Endothelial cell of umbilical vein (primary cell): ENCODE measurements at regions not wholly inside any gene's neighbourhood (a gene's known extent, or its start where the extent isn't known, plus 50 kb on each side); places are given as distances from the start of the nearest gene placed in this dataset.

Experiments used
- BruUV-seq: library from RNA; stranded (reverse); fragments of 400-500 nt; replicated peaks from 2 replicates; lab custom pipeline; 2021; lab: Mats Ljungman, UMichigan
- CTCF ChIA-PET: fragments of 300-600, 350-600 bp; sonication (Branson Sonifier 250); formaldehyde crosslinking; loops from one replicate; lab custom pipeline; 2021; ENCODE audit warnings: antibody characterized with exemption, inconsistent platforms; lab: Charles Lee
- POLR2A ChIA-PET: fragments of 300-600, 350-600 bp; sonication (Branson Sonifier 250); formaldehyde crosslinking; loops from one replicate; lab custom pipeline; 2021; ENCODE audit warnings: antibody characterized with exemption, inconsistent platforms; lab: Charles Lee
- DNase-seq: peaks from one replicate; pipeline ENCODE4 v3.0.0-alpha.2; 2011; ENCODE audit warnings: low read depth, low spot score
- FAIRE-seq: peaks from 2 replicates; lab custom pipeline; 2011; peaks lifted over from hg19 to GRCh38; lab: Jason Lieb, UNC
- H2AFZ ChIP-seq: 2 replicates; pipeline ENCODE4 v1.6.0; 2012; ENCODE audit warnings: low read depth, low read length, control low read depth, inconsistent platforms
- H3K27ac ChIP-seq: 2 replicates; pipeline ENCODE4 v1.5.1; 2011; ENCODE audit warnings: low read depth, mild to moderate bottlenecking, control low read depth, low read length, moderate library complexity; ENCODE audit not compliant: insufficient read depth
- H3K27me3 ChIP-seq, 2 experiments: 2 replicates each; pipeline versions ENCODE4 v1.6.0 to v1.6.1; 2011; ENCODE audit warnings: low read length in 2 of 2, mixed read lengths in 1 of 2; ENCODE audit not compliant: control insufficient read depth in 2 of 2, insufficient read depth in 2 of 2
- H3K36me3 ChIP-seq, 2 experiments: 2 replicates in 1 of 2; 3 replicates in 1 of 2; pipeline ENCODE4 v1.5.1; 2011; ENCODE audit warnings: low read length in 2 of 2, mild to moderate bottlenecking in 1 of 2, moderate library complexity in 1 of 2; ENCODE audit not compliant: control insufficient read depth in 2 of 2, insufficient read depth in 2 of 2; ENCODE audit errors: extremely low read depth in 1 of 2
- H3K4me1 ChIP-seq: 3 replicates; pipeline ENCODE4 v1.5.1; 2011; ENCODE audit warnings: mild to moderate bottlenecking, low read length; ENCODE audit not compliant: control insufficient read depth, insufficient read depth; ENCODE audit errors: extremely low read depth
- H3K4me2 ChIP-seq: 2 replicates; pipeline ENCODE4 v1.6.1; 2011; ENCODE audit warnings: low read length, control low read depth, mixed read lengths; ENCODE audit not compliant: insufficient read depth
- H3K4me3 ChIP-seq, 3 experiments: fragments of 200-600 bp in 1 of 3; sonication (generic), shearing (Covaris generic) in 1 of 3; replicated peaks in 1 of 3; 2 replicates each; pipeline ENCODE4 v1.5.1; 2011 to 2016; ENCODE audit warnings: control low read depth in 3 of 3, low read length in 3 of 3, mild to moderate bottlenecking in 2 of 3, inconsistent platforms in 1 of 3, low read depth in 1 of 3, moderate library complexity in 1 of 3; ENCODE audit not compliant: insufficient read depth in 1 of 3
- H3K79me2 ChIP-seq: 2 replicates; pipeline ENCODE4 v1.6.0; 2012; ENCODE audit warnings: low read length, inconsistent platforms; ENCODE audit not compliant: control insufficient read depth, insufficient read depth
- H3K9ac ChIP-seq: replicated peaks from 2 replicates; pipeline ENCODE3; 2011; ENCODE audit warnings: low read length, control low read depth; ENCODE audit not compliant: insufficient read depth; ENCODE audit errors: extremely low read depth
- H3K9me1 ChIP-seq: replicated peaks from 3 replicates; pipeline ENCODE4 v1.6.0; 2011; ENCODE audit warnings: mild to moderate bottlenecking, low read length; ENCODE audit not compliant: control insufficient read depth, insufficient read depth; ENCODE audit errors: extremely low read depth
- H3K9me3 ChIP-seq: replicated peaks from 2 replicates; pipeline ENCODE4 v1.5.1; 2012; ENCODE audit warnings: low read length, inconsistent platforms; ENCODE audit not compliant: control insufficient read depth, insufficient read depth
- H4K20me1 ChIP-seq: replicated peaks from 2 replicates; pipeline ENCODE3; 2011; ENCODE audit warnings: mild to moderate bottlenecking, low read length; ENCODE audit not compliant: control insufficient read depth, insufficient read depth; ENCODE audit errors: extremely low read depth
- EZH2 ChIP-seq: IDR thresholded peaks from 2 replicates; pipeline ENCODE4 v1.6.1; 2012; ENCODE audit warnings: borderline replicate concordance, low read depth, mild to moderate bottlenecking, moderate library complexity, low read length, inconsistent platforms; ENCODE audit not compliant: severe bottlenecking
- FOS ChIP-seq: IDR thresholded peaks from 2 replicates; pipeline ENCODE4 v1.6.1; 2011; ENCODE audit warnings: mild to moderate bottlenecking, low read length, moderate library complexity, borderline replicate concordance; ENCODE audit not compliant: insufficient read depth
- JUN ChIP-seq: IDR thresholded peaks from 2 replicates; pipeline ENCODE4 v1.6.1; 2011; ENCODE audit warnings: borderline replicate concordance, low read depth; ENCODE audit not compliant: insufficient read length, insufficient read depth
- dilution Hi-C: fragments of 300-500 bp; cut with MboI; formaldehyde crosslinking; loops from one replicate; pipeline ENCODE4 v1.15.0; 2019; ENCODE audit warnings: low sequenced_read_pairs; ENCODE audit not compliant: extremely low pct_ligation_motif_present
- intact Hi-C: fragments of 100-400 bp; cut with micrococcal nuclease; formaldehyde crosslinking; loops from one replicate; pipeline ENCODE4 v1.10.0; 2022
- TF ChIP-seq, protein P1 (sequence below), 2 donors: IDR thresholded peaks; 1 replicate in 1 of 2; 2 replicates in 1 of 2; pipeline ENCODE4 v1.5.1; 2011; ENCODE audit warnings: low read length in 2 of 2, mild to moderate bottlenecking in 2 of 2, moderate library complexity in 2 of 2, control low read depth in 1 of 2, inconsistent platforms in 1 of 2, low read depth in 1 of 2; ENCODE audit not compliant: insufficient read depth in 1 of 2; ENCODE audit errors: extremely low read depth in 1 of 2

DNA sequence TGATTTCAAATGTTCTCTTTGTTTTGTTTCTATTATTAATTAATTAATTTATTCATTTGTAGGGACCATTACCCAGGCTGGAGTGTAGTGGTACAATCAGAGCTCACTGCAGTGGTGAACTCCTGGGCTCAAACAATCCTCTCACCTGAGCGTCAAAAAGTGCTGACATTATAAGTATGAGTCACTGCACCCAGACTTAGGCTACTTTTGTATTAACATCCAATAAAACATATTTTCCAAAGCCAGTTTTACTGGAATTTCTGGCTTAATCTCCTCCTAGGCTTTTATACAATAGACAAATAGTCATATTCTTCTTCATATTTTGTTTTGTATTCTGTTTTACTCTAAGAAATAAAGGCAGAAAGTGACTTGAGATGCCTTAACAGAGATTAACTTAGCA lies 749.6 kb downstream of the SLC16A7 start:
- H2AFZ ChIP-seq, result no peak overlapping the region

DNA sequence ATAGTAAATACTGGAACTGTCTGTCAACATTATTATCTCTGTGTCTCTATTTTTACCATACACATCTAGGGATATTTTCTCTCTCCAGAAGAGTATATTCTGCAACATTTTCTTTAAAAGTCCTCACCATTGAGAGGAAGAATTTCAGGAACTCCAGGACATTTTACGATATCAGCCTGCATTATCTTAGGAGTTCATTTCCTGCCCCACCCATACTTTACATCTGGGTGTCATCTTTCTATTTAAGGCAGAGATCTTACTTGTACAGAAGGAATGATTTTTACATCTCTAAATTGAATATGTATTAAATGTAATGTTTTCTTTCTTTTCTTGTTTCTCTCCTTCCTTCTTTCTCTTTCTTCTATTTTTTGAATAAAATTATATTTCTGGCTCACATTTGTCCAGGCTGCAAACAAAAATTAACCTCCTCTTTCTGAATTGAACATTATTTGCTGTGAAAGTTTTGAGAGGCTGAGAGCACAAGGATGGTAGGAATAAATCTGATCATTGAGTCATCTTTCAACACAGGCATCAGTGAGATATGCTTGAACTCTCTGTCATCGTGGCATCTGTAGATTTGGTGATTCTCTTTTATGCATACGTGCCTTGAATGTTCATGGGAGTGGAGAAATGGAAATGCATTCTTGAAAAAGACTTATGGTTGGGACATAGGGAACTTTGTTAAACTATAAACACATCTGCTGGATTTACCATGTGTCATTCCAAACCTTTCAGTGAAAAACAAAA lies 753.6 kb downstream of the SLC16A7 start:
- DNase-seq, result no peak
- no TSS peak for BruUV-seq
- Histone ChIP-seq H3K4me3 (no peak overlapping the region), H3K9ac (no peak overlapping the region), H3K9me3 (no peaks in the 10 kb centered on the region), H3K9me1 (no peaks in the 10 kb centered on the region), H2AFZ (no peak overlapping the region), H3K4me1 (no peaks in the 10 kb centered on the region), H3K27ac (no peak overlapping the region), H3K36me3 (no peaks in the 10 kb centered on the region), H4K20me1 (no peaks in the 10 kb centered on the region), H3K79me2 (no peaks in the 10 kb centered on the region), H3K27me3 (no peaks in the 10 kb centered on the region), H3K4me2 (no peak overlapping the region)
- CTCF ChIA-PET, result no interaction called here
- dilution Hi-C loops, result no loop called here
- no peak for FAIRE-seq
- POLR2A ChIA-PET, result no interaction called here
- no peak for TF ChIP-seq EZH2
- intact Hi-C loops, result no loop called here

More for the DNA sequence above, 749.6 kb downstream of the SLC16A7 start:
- H3K27me3 ChIP-seq, result no peaks in the 10 kb centered on the region
- TF ChIP-seq JUN (no peak), FOS (no peak), EZH2 (no peak)
- TF ChIP-seq, protein P1, sequence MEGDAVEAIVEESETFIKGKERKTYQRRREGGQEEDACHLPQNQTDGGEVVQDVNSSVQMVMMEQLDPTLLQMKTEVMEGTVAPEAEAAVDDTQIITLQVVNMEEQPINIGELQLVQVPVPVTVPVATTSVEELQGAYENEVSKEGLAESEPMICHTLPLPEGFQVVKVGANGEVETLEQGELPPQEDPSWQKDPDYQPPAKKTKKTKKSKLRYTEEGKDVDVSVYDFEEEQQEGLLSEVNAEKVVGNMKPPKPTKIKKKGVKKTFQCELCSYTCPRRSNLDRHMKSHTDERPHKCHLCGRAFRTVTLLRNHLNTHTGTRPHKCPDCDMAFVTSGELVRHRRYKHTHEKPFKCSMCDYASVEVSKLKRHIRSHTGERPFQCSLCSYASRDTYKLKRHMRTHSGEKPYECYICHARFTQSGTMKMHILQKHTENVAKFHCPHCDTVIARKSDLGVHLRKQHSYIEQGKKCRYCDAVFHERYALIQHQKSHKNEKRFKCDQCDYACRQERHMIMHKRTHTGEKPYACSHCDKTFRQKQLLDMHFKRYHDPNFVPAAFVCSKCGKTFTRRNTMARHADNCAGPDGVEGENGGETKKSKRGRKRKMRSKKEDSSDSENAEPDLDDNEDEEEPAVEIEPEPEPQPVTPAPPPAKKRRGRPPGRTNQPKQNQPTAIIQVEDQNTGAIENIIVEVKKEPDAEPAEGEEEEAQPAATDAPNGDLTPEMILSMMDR (IDR thresholded peaks at IDR 0.05; ENCODE audit: extremely low read depth in 1 of 2, insufficient read depth in 1 of 2, low read depth in 1 of 2, low read length in 2 of 2), result no peak
- H3K4me2 ChIP-seq, result no peak overlapping the region
- intact Hi-C loops (no loop called here), dilution Hi-C loops (no loop called here)
- no peaks in the 10 kb centered on the region for H3K4me1 ChIP-seq
- ChIA-PET POLR2A (no interaction called here), CTCF (no interaction called here)
- DNase-seq, result no peak
- no peak overlapping the region for H3K4me3 ChIP-seq
- H3K36me3 ChIP-seq, result no peaks in the 10 kb centered on the region
- H3K9me1 ChIP-seq, result no peaks in the 10 kb centered on the region
- no peak for FAIRE-seq
- H3K9ac ChIP-seq, result no peak overlapping the region
- H3K27ac ChIP-seq, result no peak overlapping the region
- H3K79me2 ChIP-seq, result no peaks in the 10 kb centered on the region
- H3K9me3 ChIP-seq, result no peaks in the 10 kb centered on the region
- H4K20me1 ChIP-seq, result no peaks in the 10 kb centered on the region
- no TSS peak for BruUV-seq
